GM13977 (cell line): ENCODE measurements at regions not wholly inside any gene's neighbourhood (a gene's known extent, or its start where the extent isn't known, plus 50 kb on each side); places are given as distances from the start of the nearest gene placed in this dataset.
A peak's percentile ranks its signal among the peaks of the same experiment; 100 is the strongest.

ENCODE experiments used
- DNase-seq: peaks from one replicate; pipeline ENCODE4 v3.0.0; 2012; ENCODE audit warnings: low spot score
- in situ Hi-C: fragments of 300-500 bp; cut with MboI; formaldehyde crosslinking; loops from one replicate; pipeline ENCODE4 v1.12.0; 2022; ENCODE audit warnings: low sequenced_read_pairs, low pct_unique_long_range_greater_than_20kb, mixed read lengths, inconsistent platforms; ENCODE audit not compliant: unreplicated experiment
- TF ChIP-seq, protein P1 (sequence below): IDR thresholded peaks from 2 replicates; pipeline ENCODE4 v1.5.1; 2012; ENCODE audit warnings: mild to moderate bottlenecking, control low read depth; ENCODE audit not compliant: insufficient read depth; ENCODE audit errors: extremely low read depth, missing control alignments

DNA sequence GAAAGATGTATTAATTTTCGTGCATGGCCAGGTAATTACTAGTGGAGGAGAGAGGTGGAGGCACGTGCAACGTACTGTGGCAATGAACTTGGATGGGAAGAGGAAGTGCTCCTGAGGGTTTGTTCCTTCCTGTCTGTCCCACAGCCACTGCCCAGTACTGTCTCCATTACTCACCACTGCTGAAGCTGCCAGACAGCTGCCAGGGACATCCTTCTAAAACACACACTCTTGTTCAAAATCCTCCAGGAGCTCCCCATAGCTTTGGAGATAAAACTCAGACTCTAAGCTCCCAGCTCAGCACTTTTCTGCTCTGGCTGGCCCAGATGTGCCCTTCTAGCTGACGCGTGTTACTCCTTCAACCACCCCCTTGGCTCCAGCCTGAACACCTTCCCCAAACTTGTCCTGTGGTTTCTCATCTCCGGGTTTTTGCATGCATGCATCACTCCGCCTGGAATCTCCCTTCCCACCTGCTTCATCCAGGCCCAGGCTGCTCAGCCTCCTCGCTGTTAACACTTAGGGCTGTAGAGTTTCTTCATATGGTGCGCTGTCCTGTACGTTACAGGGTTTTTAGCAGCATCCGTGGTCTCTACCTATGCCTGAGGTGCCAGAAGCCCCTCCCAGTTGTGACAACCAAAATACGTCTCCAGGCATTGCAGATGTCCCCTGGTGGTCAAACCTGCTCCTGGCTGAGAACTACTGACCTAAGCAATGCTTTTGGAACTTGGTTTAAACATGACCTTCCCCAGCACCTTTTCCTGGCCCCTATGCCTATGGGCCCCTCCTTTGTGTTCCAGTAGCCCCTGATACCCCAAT, 69.5 kb downstream of the C11orf91 start:
- TF ChIP-seq, protein P1, sequence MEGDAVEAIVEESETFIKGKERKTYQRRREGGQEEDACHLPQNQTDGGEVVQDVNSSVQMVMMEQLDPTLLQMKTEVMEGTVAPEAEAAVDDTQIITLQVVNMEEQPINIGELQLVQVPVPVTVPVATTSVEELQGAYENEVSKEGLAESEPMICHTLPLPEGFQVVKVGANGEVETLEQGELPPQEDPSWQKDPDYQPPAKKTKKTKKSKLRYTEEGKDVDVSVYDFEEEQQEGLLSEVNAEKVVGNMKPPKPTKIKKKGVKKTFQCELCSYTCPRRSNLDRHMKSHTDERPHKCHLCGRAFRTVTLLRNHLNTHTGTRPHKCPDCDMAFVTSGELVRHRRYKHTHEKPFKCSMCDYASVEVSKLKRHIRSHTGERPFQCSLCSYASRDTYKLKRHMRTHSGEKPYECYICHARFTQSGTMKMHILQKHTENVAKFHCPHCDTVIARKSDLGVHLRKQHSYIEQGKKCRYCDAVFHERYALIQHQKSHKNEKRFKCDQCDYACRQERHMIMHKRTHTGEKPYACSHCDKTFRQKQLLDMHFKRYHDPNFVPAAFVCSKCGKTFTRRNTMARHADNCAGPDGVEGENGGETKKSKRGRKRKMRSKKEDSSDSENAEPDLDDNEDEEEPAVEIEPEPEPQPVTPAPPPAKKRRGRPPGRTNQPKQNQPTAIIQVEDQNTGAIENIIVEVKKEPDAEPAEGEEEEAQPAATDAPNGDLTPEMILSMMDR: no peak
- in situ Hi-C loops: no loop called here
- DNase-seq: no peak

- TF ChIP-seq, protein P1: no peak
- no peak for DNase-seq
- in situ Hi-C loops: no loop called here
Measured at GRCh38 chr11:33624083-33624482, 76.5 kb downstream of the C11orf91 start.

GRCh38 chr11:33622806-33623205, 77.8 kb downstream of the C11orf91 start:
- TF ChIP-seq, protein P1: no peak
- in situ Hi-C loops: no loop called here

GRCh38 chr11:33622186-33622585, 78.4 kb downstream of the C11orf91 start:
- DNase-seq: no peak
- TF ChIP-seq, protein P1: no peak
- in situ Hi-C loops: no loop called here

More at GRCh38 chr11:33622806-33623205, 77.8 kb downstream of the C11orf91 start:
- peak; percentile 30 for DNase-seq

DNA sequence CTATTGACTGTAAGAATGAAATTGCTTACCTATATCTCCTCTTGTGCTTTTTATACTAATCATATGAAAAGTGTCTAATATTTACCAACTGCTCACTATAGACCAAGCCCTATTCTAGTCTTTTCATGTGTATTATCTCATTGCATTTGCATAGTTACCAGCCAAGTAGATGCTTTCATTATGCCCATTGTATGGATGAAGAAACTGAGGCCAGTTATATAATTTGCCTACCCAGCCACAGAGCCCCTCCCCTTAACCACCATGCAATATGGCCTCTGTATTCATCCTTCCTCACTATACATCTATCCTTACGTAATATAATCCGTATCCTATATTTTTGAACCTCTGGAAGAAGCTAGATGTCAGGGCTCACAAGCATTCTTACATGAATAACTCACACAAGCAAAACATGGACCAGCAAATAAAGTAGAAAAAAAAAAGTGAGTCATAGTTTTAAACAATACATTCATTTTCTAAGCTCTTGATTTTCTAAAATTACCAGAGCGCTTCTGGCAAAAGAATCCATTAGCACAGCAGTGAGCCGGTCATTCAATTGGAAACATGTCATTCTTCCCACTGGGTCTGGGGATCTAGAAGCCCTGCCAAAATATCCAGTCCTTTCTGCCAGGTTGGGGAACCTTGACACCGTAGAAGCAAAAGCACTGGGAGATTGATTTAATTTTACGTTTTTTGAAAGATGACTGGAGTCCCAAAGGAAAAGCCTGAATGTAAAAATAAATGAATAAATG, 80.0 kb downstream of the C11orf91 start:
- in situ Hi-C loops: no loop called here
- DNase-seq: no peak

DNA sequence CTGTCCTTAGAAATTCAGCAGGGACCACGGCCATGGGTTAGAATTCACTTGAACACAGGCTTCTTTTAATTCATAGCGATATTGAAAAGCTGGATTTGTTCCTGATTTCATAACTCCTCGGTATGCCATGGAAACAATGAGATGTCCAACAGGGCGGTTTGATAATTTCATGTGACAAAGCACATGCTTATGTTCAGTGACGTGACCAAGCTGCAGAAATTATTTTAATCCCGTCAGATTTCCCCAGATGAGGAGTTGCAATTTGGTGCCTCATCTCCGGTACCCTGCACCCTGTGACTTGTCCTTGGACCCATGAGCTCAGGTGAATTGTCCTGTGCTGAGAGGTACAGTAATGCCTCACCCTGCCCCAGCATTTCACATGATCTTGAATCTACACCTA, 81.7 kb downstream of the C11orf91 start:
- in situ Hi-C loops: no loop called here
- TF ChIP-seq, protein P1: no peak
- no peak for DNase-seq

More for the DNA sequence above, 80.0 kb downstream of the C11orf91 start:
- TF ChIP-seq, protein P1: no peak
